GM20431 (cell line): ENCODE measurements at regions not wholly inside any gene's neighbourhood (a gene's known extent, or its start where the extent isn't known, plus 50 kb on each side); places are given as distances from the start of the nearest gene placed in this dataset.

Experiments used
- in situ Hi-C: fragments of 300-500 bp; cut with MseI, MboI; formaldehyde crosslinking; loops from one replicate; pipeline ENCODE4 v1.15.0; 2020; ENCODE audit warnings: low sequenced_read_pairs; ENCODE audit not compliant: unreplicated experiment

GRCh38 chr4:24637173-24637572 lies 52.8 kb upstream of the DHX15 start:
- in situ Hi-C loops: no loop called here

- in situ Hi-C loops: no loop called here
These were observed 54.1 kb upstream of the DHX15 start for GRCh38 chr4:24638396-24638875.

GRCh38 chr4:24639714-24640113 lies 55.4 kb upstream of the DHX15 start:
- in situ Hi-C loops: no loop called here

- in situ Hi-C loops: no loop called here
These were observed 56.0 kb upstream of the DHX15 start for GRCh38 chr4:24640366-24640765.

GRCh38 chr4:24642981-24643547 lies 58.7 kb upstream of the DHX15 start:
- in situ Hi-C loops: no loop called here

- in situ Hi-C loops: no loop called here
These were observed 59.6 kb upstream of the DHX15 start for GRCh38 chr4:24643774-24644520.

GRCh38 chr4:24644983-24645764 lies 60.8 kb upstream of the DHX15 start:
- in situ Hi-C loops: no loop called here

- in situ Hi-C loops: no loop called here
These were observed 61.6 kb upstream of the DHX15 start for GRCh38 chr4:24645765-24646550.

- in situ Hi-C loops: no loop called here
These were observed 62.6 kb upstream of the DHX15 start for GRCh38 chr4:24646798-24647460.

- in situ Hi-C loops: no loop called here
These were observed 66.7 kb upstream of the DHX15 start for GRCh38 chr4:24650849-24651640.

- in situ Hi-C loops: no loop called here
These were observed 71.0 kb upstream of the DHX15 start for GRCh38 chr4:24655326-24655725.

GRCh38 chr4:24655971-24656370 lies 71.6 kb upstream of the DHX15 start:
- in situ Hi-C loops: no loop called here

GRCh38 chr4:24656906-24657305 lies 72.6 kb upstream of the DHX15 start:
- in situ Hi-C loops: no loop called here

- in situ Hi-C loops: no loop called here
These were observed 73.6 kb upstream of the DHX15 start for GRCh38 chr4:24657768-24658617.

GRCh38 chr4:24659241-24659961 lies 75.0 kb upstream of the DHX15 start:
- in situ Hi-C loops: no loop called here

GRCh38 chr4:24662056-24662455 lies 77.7 kb upstream of the DHX15 start:
- in situ Hi-C loops: no loop called here

- in situ Hi-C loops: no loop called here
These were observed 78.2 kb upstream of the DHX15 start for GRCh38 chr4:24662542-24662941.

GRCh38 chr4:24664956-24665355 lies 80.6 kb upstream of the DHX15 start:
- in situ Hi-C loops: no loop called here
